HEK293 (cell line): ENCODE measurements at regions not wholly inside any gene's neighbourhood (a gene's known extent, or its start where the extent isn't known, plus 50 kb on each side); places are given as distances from the start of the nearest gene placed in this dataset.

ENCODE experiments used
- CTCF ChIP-seq: fragments of 450-650 bp; formaldehyde crosslinking; IDR thresholded peaks from 2 replicates; pipeline ENCODE4 v1.5.1; 2016; ENCODE audit warnings: missing biosample characterization, missing genetic modification characterization
- EGR2 ChIP-seq: fragments of 450-650 bp; formaldehyde crosslinking; IDR thresholded peaks from 2 replicates; pipeline ENCODE4 v1.5.1; 2016; ENCODE audit warnings: low read depth, missing biosample characterization, missing genetic modification characterization
- GLIS1 ChIP-seq: fragments of 450-650 bp; formaldehyde crosslinking; IDR thresholded peaks from 2 replicates; pipeline ENCODE4 v1.5.1; 2016; ENCODE audit warnings: missing biosample characterization, missing genetic modification characterization
- SALL2 ChIP-seq: fragments of 450-650 bp; formaldehyde crosslinking; IDR thresholded peaks from 2 replicates; pipeline ENCODE4 v1.5.0; 2017; ENCODE audit warnings: missing biosample characterization, mild to moderate bottlenecking, missing genetic modification characterization, borderline replicate concordance
- TSHZ1 ChIP-seq: fragments of 450-650 bp; formaldehyde crosslinking; IDR thresholded peaks from 2 replicates; pipeline ENCODE4 v1.5.1; 2016; ENCODE audit warnings: missing biosample characterization, missing genetic modification characterization, borderline replicate concordance
- ZFP3 ChIP-seq: fragments of 450-650 bp; formaldehyde crosslinking; IDR thresholded peaks from 2 replicates; pipeline ENCODE4 v1.5.1; 2016; ENCODE audit warnings: low read depth, missing biosample characterization, missing genetic modification characterization
- ZNF155 ChIP-seq: fragments of 450-650 bp; formaldehyde crosslinking; IDR thresholded peaks from 2 replicates; pipeline ENCODE4 v1.5.1; 2016; ENCODE audit warnings: missing biosample characterization, missing genetic modification characterization
- ZNF274 ChIP-seq, 2 experiments: fragments of 200-500 bp in 1 of 2; fragments of 450-650 bp in 1 of 2; sonication (Bioruptor generic) in 1 of 2; formaldehyde crosslinking in 1 of 2; IDR thresholded peaks; 2 replicates each; pipeline versions ENCODE4 v1.5.1 to v1.6.1; 2014 to 2016; ENCODE audit warnings: borderline replicate concordance in 1 of 2, inconsistent platforms in 1 of 2, low read length in 1 of 2, missing biosample characterization in 1 of 2, missing genetic modification characterization in 1 of 2
- ZNF510 ChIP-seq: fragments of 450-650 bp; formaldehyde crosslinking; IDR thresholded peaks from 2 replicates; pipeline ENCODE4 v1.5.1; 2018; ENCODE audit warnings: mild to moderate bottlenecking, missing genetic modification characterization, missing biosample characterization; ENCODE audit not compliant: insufficient replicate concordance

- TF ChIP-seq ZFP3 (tag by site-specific recombination) (no peak), EGR2 (no peak), SALL2 (tag by site-specific recombination) (no peak), ZNF274 (IDR thresholded peaks at IDR 0.05; ENCODE audit: low read length) (no peak), ZNF274 (tag by site-specific recombination; IDR thresholded peaks at IDR 0.05; ENCODE audit: borderline replicate concordance) (no peak), ZNF510 (tag by site-specific recombination) (no peak), CTCF (tag by site-specific recombination) (no peak), GLIS1 (tag by site-specific recombination) (no peak), ZNF155 (tag by site-specific recombination) (no peak), TSHZ1 (tag by site-specific recombination) (no peak)
These were observed 62.0 kb downstream of the GPX5 start for GRCh38 chr6:28587746-28588075.
